GM18508 (cell line): ENCODE measurements at regions not wholly inside any gene's neighbourhood (a gene's known extent, or its start where the extent isn't known, plus 50 kb on each side); places are given as distances from the start of the nearest gene placed in this dataset.
"Not testable (repeated sequence)": the region's sequence is repeated elsewhere in the genome, so short reads cannot be mapped to it uniquely, and the experiment has no call there.

Experiments
- ATAC-seq: cut with Tn5 transposase; IDR thresholded peaks from one replicate; pipeline ENCODE4 v1.9.1; 2021; ENCODE audit warnings: moderate number of reproducible peaks; ENCODE audit not compliant: insufficient read depth, unreplicated experiment

DNA sequence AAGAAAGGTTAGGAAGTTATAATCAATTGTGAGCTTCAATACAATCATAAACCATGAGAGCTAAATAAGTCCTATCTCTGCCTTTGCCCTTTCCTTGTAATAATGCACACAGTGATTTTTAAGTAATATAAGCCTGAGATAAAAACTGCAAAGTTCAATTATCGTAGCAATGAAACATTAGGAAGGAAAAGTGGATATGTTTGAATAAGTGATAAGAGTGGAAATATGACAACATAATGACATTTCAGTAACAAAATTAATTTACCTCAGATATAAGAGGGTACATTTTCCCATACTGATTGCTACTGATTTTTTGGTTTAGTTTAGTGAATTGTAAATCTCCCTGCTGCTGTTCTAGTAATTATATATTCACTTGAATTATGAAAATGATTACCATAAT is 164.2 kb upstream of the FANCL start:
- no peak for ATAC-seq

DNA sequence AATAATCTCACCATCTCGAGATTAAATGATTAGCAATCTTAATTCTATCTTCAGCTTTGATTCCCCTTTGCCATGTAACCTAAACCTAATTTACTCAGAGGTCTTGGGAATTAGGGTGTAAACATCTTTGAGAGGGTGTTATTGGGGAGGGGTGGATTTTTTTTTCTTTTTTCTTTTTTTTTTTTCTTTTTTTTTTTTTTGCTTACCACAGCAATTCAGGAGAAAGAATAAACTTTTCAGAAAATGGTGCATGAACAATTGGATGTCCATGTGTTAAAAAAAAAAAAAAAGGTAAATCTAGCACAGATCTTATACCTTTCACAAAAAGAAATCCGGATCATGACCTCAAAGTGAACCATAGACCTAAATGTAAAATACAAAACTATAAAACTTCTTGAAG is 160.8 kb upstream of the FANCL start:
- ATAC-seq, result no peak

DNA sequence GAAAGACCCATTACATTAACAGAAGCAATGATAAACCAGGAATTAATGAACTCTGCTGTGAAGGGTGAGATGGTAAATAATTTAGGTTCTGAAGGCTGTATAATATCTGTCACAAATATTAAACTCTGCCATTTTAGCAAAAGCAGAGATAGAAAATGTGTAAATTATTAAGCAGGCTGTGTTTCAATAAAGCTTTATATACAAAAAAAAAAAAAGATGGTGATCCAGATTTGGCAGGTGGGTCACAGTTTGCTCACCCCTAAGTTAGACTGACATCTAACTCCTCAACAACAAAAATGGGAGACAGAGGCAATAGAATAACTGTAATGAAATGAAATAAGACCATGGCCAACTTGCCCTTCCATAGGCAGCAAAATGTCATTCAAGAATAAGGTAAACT is 157.3 kb upstream of the FANCL start:
- no peak for ATAC-seq

DNA sequence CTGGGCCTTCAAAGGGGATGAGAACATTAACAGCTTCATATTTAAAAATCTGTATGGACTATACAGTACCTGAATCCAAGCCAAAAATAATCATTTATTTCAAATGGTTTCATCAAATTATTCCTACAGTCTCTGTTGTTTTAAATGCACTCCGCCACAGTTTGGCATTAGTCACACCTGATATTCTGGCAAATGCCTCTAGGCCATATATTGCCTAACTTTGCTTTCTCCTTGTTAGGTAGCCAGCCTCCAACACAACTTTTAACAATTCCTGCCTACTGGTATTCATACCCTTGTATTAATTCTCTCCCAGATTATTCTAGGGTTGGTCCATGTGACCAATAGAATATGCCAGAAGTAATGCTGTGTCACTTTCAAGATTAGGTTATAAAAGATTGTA is 146.6 kb upstream of the FANCL start:
- no peak for ATAC-seq

DNA sequence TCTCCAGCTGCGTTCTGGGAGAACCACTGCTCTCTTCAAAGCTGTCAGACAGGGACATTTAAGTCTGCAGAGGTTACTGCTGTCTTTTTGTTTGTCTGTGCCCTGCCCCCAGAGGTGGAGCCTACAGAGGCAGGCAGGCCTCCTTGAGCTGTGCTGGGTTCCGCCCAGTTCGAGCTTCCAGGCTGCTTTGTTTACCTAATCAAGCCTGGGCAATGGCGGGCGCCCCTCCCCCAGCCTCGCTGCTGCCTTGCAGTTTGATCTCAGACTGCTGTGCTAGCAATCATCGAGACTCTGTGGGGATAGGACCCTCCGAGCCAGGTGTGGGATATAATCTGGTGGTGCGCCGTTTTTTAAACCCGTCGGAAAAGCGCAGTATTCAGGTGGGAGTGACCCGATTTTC is 145.8 kb upstream of the FANCL start:
- ATAC-seq, result not testable (repeated sequence)

DNA sequence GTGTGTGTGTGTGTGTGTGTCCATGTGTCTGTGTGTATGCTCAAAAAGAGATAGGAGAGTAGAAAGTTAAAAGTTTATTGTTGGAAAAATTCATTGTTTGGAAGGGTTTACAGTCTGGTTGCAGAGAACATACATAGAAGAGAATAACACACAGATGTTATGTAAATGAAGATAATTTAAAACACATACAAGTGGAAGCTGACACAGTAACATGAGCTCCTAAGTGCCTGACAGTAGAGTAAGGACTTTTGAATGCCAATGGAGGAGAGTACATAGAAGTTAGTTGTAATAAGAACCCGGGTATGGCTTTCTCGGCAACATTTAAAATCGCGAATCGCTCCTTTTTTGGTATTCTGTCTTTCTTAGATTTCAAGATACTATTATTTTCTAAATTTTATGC is 137.0 kb upstream of the FANCL start:
- no peak for ATAC-seq

DNA sequence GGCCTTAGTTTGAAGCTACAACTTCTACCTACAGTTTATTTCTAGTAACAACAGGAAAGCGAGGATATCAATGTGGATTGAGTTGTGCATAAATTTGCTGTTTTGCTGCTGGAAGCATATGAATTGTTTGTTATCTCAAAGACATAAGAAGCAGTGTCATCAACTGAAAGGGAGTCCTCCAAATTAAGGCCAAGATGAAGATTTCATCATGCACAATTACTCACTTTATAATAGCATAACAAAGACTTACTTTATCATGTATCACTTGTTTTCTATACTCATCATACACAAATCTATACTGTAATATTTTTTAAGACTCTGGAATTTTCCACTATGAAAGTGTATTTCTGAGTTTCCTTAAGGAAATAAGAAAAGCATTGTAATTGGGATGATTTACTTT is 136.1 kb upstream of the FANCL start:
- no peak for ATAC-seq

DNA sequence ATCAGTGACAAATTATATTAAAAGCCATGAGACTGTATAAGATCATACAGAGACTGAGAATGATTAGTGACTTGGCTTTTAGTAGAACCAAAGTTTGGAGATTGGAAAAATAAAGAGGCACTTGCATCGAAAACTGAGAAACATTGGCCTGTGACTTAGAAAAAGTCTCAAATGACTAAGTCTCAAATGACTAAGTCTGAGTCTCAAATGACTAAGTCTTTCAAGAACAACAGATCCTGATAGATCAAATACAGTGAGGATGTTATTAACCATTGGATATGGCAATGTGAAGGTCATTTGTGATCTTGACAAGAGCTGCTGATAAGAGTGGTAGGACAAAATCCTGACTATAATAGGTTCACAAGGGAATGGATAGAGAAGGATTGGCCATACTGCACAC is 135.5 kb upstream of the FANCL start:
- ATAC-seq, result peak; percentile 58

DNA sequence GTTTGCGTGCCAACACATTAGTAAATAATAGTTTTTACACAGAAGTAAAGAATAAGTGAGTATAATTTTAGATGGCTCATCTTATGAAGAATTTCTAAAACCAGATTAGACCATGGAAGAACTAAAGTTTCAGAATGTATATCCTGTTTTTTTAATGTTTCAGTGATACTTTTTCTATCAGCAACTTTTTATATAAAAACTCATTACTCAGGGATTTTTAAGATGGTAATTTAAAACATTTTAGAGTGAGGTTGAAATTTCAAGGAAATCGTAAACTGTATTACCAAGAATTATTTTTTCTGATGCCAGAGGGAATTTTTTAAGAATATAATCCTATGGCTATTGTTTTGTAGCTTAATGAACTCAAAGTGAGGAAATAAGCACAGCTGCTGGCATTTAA is 128.5 kb upstream of the FANCL start:
- ATAC-seq, result no peak

DNA sequence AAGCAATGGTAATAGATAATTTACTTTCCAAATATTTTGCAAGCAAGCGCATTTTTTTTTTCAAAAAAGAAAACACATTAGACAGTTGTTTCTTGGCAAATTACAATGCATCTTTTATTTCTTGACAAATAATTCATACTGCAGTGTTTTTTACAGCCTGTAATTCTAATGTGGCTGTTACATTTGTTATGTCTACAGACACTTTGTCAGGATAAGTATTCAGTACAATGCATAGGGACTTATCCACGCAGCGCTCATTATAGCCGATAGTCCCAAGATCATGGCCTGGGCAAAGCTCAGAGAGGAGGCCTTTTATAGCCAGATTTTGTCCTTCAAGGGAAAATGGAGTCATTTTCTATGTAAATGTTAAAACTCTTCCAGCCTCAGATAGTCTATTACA is 123.0 kb upstream of the FANCL start:
- no peak for ATAC-seq

DNA sequence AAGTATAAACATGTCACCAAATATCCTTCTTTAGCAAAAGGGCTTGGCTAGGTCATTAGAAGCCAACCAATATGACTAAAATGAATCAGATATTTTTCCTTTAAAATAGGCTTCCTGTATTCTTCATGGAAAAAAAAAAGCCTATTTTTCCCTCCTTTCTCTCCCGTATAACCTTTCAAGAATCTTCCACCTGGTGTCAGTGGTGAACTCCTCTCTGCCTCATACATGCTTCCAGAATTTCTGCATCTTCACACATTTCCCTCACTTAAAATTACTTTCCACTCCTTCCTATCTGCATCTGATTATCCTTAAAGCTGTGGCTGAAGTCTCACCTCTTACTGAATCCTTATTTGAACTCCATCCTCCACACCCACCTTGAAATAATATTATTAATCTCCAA is 116.9 kb upstream of the FANCL start:
- ATAC-seq, result no peak

DNA sequence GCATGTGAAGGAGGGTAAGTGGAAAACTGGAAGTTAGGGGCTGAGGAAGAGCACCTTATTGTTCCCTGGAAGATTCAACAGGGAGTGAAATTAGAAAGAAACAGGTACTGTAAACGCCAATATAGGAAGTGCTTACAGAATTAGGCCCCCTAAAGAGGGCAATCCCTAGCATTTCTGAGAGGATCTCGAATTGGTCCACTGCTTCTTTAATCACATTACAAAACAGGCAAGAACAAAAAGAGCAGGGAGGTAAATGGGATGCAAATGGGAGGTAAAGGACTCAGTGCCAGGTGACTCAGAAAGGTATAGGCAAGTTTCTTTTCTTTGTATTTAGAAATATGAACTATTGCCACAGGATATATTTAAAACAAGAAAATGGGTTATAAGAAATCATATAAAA is 116.4 kb upstream of the FANCL start:
- ATAC-seq, result no peak

DNA sequence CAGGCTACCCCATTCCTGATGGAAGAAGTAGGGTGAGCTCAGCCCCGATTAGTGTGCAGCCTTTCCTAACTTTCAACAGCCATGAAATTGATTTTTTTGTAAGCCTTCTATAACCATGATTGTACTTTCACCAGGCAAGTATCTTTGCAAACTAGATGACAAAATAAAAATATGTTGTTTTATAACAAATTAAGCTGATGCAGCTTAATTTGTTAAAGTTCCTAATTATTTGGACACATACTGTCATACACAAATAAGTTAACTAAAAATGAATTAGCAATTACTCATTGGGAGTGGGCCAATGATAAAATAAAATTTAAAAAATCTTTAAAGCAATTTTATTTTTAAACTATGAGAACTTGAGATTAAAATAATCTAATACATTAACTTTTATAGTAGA is 113.1 kb upstream of the FANCL start:
- no peak for ATAC-seq

DNA sequence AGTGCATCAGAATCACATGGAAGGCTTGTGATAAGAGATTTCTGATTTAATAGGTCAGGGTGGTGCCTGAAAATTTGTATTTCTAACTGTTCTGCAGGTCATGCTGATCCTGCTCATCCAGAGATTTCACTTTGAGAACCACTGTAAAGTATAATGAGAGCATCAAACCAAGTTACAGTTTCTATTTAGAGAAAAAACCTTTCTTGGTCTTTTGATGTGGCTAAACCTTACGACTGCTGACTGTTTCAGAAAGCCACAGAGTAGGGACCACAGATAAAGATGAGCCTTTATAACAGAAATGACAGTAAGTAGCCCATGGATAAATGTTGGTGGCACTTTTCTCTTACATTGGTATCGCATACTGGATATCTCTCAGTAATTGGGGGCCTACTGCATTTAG is 109.4 kb upstream of the FANCL start:
- ATAC-seq, result peak; percentile 89

DNA sequence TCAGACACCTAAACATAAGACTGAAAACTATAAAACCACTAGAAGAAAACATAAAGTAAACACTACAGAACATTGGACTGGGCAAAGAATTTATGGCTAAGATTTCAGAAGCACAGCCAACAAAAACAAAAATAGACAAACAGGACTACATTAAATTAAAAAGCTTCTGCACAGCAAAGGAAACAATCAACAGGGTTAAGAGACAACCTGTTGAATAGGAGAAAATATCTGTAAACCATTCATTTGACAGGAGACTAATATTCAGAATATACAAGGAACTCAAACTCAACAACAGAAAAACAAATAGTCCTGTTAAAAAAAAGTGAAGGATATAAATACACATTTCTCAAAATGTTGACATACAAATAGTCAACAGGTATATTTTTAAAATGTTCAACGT is 106.7 kb upstream of the FANCL start:
- ATAC-seq, result no peak

DNA sequence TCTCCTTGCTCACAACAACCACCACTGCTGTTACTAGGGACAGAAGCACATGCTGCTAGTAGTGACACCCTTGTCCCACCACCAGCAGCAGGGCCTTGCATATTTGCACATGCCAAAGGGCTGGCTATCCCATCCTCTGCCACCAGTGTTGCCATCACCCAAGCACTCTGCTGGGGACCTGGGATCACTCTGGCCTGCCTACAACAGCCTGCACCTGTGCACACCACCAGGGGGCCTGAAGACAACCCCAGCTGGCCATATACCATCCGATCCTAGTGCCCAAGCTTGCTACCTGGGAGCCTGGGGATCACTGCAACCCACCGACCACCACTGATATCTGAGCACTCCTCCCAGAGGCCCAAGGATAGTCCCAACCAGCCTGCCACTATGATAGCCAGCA is 99.9 kb upstream of the FANCL start:
- no peak for ATAC-seq

DNA sequence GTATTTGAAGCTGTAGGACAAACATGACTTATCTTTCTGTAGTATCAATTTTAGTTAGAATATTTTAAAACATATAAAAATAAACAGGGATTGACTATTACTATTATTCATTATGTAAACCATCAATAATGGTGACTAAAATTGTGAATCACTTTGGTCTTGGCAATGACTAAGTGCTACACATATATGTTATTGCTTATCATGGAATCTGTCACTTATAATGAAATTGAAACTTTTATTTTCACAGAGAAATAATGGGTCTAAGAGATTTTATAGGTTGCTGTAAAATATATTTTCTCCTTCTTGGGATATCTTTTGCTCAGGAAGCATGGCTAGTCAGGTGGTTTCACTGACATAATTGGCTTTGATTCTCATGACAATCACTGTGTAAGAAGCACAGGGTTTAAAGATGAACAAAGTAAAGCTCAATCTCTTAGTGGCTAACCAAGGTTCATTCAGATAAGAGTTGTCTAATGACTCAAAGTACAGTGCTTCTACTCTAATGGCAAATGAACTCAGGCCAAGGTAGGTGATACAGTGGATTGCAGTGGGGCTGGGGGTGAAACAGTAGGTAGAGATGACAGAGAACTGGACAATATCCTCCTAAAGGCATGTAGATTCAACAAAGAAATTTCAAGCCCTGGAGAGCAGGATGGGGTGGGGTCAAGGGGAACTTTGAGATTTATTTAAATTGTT is 98.6 kb upstream of the FANCL start:
- ATAC-seq, result no peak

DNA sequence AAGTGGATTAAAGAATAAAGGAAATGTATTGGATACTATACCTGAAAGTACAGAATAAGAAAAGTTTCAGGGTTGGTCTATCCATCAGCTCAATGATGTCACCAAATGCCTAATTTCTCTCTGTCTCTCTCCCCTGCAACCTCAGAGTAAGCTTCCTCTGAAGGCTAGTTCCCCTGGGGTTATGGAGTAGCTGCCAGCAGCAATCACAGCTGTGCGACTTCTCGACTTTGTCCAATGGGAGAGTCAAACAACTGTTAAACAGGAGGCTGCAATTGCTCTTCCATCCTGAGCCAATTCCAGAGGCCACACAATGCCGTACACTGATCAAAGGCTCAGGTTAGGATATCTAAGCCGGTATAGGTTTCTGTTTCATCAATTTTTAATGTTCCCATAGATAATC is 95.3 kb upstream of the FANCL start:
- ATAC-seq, result no peak

DNA sequence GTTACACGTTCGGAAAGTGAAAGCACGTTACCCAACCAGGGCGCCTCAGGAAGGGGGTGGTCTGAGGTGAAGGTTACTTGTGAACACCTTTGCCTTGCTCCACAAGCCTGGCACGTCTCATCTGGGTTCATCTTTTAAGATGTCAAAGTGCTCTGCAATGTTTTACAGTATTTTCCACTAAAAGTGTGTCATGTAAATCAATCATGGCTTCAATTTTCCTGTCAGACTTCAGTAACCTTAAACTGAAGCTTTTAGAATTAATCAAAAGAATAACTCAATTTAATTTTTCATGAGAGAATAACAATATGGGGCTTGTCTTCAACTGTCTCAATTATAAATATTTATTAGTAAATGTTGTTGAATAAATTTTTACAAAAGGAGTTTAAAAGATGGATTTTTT is 93.3 kb upstream of the FANCL start:
- no peak for ATAC-seq

DNA sequence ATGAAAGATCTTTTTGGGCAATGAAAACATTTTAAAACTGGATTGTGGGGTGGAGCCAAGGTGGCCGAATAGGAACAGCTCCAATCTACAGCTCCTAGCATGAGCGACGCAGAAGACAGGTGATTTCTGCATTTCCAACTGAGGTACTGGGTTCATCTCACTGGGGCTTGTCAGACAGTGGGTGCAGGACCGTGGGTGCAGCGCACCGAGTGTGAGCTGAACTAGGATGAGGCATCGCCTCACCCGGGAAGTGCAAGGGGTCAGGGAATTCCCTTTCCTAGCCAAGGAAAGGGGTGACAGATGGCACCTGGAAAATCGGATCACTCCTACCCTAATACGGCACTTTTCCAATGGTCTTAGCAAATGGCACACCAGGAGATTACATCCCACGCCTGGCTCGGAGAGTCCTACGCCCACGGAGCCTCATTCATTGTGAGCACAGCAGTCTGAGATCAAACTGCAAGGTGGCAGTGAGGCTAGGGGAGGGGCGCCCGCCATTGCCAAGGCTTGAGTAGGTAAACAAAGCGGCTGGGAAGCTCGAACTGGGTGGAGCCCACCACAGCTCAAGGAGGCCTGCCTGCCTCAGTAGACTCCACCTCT is 84.3 kb upstream of the FANCL start:
- ATAC-seq, result not testable (repeated sequence)

DNA sequence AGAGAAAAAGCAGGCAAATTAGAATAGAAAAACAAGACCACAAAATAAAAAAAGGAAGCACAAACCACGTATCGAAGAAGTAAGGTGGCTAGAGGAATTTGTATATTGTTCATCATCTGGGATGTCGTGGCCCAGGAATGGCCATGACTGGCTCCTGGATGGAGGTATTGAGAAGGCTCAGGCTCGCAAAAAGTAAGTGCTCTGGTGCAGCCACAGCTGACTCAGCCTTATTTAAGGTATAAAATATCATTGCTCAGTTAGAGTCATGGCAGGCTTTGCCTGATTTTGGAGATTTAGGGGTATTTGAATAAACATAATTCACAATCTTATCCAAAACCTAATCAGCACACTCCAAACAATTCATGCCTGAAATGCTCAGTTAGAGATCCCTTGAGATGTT is 78.4 kb upstream of the FANCL start:
- no peak for ATAC-seq

DNA sequence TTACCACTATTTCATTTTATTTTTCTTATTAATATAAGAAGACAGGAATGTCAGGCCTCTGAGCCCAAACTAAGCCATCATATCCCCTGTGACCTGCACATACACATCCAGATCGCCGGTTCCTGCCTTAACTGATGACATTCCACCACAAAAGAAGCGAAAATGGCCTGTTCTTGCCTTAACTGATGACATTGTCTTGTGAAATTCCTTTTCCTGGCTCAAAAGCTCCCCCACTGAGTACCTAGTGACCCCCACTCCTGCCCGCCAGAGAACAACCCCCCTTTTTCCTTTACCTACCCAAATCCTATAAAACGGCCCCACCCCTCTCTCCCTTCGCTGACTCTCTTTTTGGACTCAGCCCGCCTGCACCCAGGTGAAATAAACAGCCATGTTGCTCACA is 77.8 kb upstream of the FANCL start:
- not testable (repeated sequence) for ATAC-seq

DNA sequence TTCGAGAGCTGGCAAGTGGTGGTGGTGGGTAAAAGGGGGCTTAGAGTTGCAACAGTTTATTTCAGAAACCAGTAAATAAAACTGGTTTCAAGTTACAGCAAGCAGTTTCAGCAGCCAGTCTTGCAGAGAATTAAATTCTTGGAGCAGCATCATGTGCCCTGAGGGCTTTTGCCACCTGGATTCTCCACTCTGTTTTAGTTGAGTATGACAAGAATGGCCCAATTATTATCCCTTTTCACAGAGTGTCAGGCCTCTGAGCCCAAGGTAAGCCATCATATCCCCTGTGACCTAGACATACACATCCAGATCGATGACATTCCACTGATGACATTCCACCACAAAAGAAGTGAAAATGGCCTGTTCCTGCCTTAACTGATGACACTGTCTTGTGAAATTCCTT is 72.8 kb upstream of the FANCL start:
- ATAC-seq, result no peak
